ENCODE measurements at regions not wholly inside any gene's neighbourhood (a gene's known extent, or its start where the extent isn't known, plus 50 kb on each side); places are given as distances from the start of the nearest gene placed in this dataset.

GRCh38 chr1:199721001-199721400, 306.5 kb upstream of the NR5A2 start:
- Histone ChIP-seq H3K27me3 (ENCODE audit: insufficient read depth, low read depth) (no peaks in the 10 kb centered on the region), H3K4me3 (IDR thresholded peaks at IDR 0.05; ENCODE audit: insufficient read depth, low read depth, low read length) (no peak overlapping the region), H3K79me2 (ENCODE audit: insufficient read depth, low read depth) (no peaks in the 10 kb centered on the region), H3K36me3 (ENCODE audit: insufficient read depth) (no peaks in the 10 kb centered on the region), H3K9ac (no peak overlapping the region), H4K20me1 (ENCODE audit: insufficient read depth) (no peaks in the 10 kb centered on the region), H3K4me1 (ENCODE audit: low read depth, poor library complexity, severe bottlenecking) (no peaks in the 10 kb centered on the region), H2AFZ (ENCODE audit: low read depth) (no peak overlapping the region), H3K27ac (no peak overlapping the region), H3K4me2 (no peak overlapping the region)
- no peak for TF ChIP-seq CTCF (conservative IDR thresholded peaks at IDR 0.05; ENCODE audit: low read depth, low read length)

GRCh38 chr1:199723250-199723956, 304.1 kb upstream of the NR5A2 start:
- Histone ChIP-seq H3K36me3 (ENCODE audit: insufficient read depth) (no peaks in the 10 kb centered on the region), H3K79me2 (ENCODE audit: insufficient read depth, low read depth) (no peaks in the 10 kb centered on the region), H4K20me1 (ENCODE audit: insufficient read depth) (no peaks in the 10 kb centered on the region), H2AFZ (ENCODE audit: low read depth) (no peak overlapping the region), H3K4me2 (no peak overlapping the region), H3K4me1 (ENCODE audit: low read depth, poor library complexity, severe bottlenecking) (no peaks in the 10 kb centered on the region), H3K9ac (no peak overlapping the region), H3K27me3 (ENCODE audit: insufficient read depth, low read depth) (no peaks in the 10 kb centered on the region), H3K4me3 (IDR thresholded peaks at IDR 0.05; ENCODE audit: insufficient read depth, low read depth, low read length) (no peak overlapping the region), H3K27ac (no peak overlapping the region)
- no peak for TF ChIP-seq CTCF (conservative IDR thresholded peaks at IDR 0.05; ENCODE audit: low read depth, low read length)

- Histone ChIP-seq H3K4me2 (no peak overlapping the region), H2AFZ (ENCODE audit: low read depth) (no peak overlapping the region), H3K4me3 (IDR thresholded peaks at IDR 0.05; ENCODE audit: insufficient read depth, low read depth, low read length) (no peak overlapping the region), H4K20me1 (ENCODE audit: insufficient read depth) (no peaks in the 10 kb centered on the region), H3K27me3 (ENCODE audit: insufficient read depth, low read depth) (no peaks in the 10 kb centered on the region), H3K79me2 (ENCODE audit: insufficient read depth, low read depth) (no peaks in the 10 kb centered on the region), H3K4me1 (ENCODE audit: low read depth, poor library complexity, severe bottlenecking) (no peaks in the 10 kb centered on the region), H3K27ac (no peak overlapping the region), H3K9ac (no peak overlapping the region), H3K36me3 (ENCODE audit: insufficient read depth) (no peaks in the 10 kb centered on the region)
- TF ChIP-seq CTCF (conservative IDR thresholded peaks at IDR 0.05; ENCODE audit: low read depth, low read length), result no peak
Measured at GRCh38 chr1:199724049-199724448, 303.5 kb upstream of the NR5A2 start.

GRCh38 chr1:199725002-199725565, 302.4 kb upstream of the NR5A2 start:
- TF ChIP-seq CTCF (conservative IDR thresholded peaks at IDR 0.05; ENCODE audit: low read depth, low read length), result no peak
- no peak overlapping the region for H3K9ac ChIP-seq
- H3K79me2 ChIP-seq (ENCODE audit: insufficient read depth, low read depth), result no peaks in the 10 kb centered on the region
- no peaks in the 10 kb centered on the region for H3K27me3 ChIP-seq (ENCODE audit: insufficient read depth, low read depth)
- no peaks in the 10 kb centered on the region for H3K36me3 ChIP-seq (ENCODE audit: insufficient read depth)
- H3K4me3 ChIP-seq (IDR thresholded peaks at IDR 0.05; ENCODE audit: insufficient read depth, low read depth, low read length), result no peak overlapping the region
- no peaks in the 10 kb centered on the region for H3K4me1 ChIP-seq (ENCODE audit: low read depth, poor library complexity, severe bottlenecking)
- H3K4me2 ChIP-seq, result no peak overlapping the region
- no peak overlapping the region for H2AFZ ChIP-seq (ENCODE audit: low read depth)
- H4K20me1 ChIP-seq (ENCODE audit: insufficient read depth), result no peaks in the 10 kb centered on the region
- no peak overlapping the region for H3K27ac ChIP-seq
